ENCODE measurements at regions not wholly inside any gene's neighbourhood (a gene's known extent, or its start where the extent isn't known, plus 50 kb on each side); places are given as distances from the start of the nearest gene placed in this dataset.

DNA sequence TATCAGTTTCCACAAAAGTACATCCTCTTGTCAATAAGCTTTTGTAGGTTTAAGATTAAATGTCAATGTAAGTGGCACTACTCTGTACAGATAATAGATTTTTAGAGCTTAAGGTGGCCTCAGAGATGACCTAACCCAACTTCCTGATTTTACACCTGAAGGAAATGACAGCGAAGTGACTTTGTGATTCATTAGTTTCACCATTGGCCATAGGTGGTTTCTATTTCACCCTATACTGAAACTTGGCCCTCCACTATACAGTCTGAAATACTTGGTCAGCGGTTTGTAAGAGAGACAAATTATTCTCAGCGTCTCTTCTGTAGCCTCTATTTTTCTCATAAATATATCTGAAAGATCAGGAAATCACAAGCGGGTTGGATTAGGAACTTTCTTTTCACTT lies 330.4 kb upstream of the FAM98A start:
- TF ChIP-seq, protein P1, sequence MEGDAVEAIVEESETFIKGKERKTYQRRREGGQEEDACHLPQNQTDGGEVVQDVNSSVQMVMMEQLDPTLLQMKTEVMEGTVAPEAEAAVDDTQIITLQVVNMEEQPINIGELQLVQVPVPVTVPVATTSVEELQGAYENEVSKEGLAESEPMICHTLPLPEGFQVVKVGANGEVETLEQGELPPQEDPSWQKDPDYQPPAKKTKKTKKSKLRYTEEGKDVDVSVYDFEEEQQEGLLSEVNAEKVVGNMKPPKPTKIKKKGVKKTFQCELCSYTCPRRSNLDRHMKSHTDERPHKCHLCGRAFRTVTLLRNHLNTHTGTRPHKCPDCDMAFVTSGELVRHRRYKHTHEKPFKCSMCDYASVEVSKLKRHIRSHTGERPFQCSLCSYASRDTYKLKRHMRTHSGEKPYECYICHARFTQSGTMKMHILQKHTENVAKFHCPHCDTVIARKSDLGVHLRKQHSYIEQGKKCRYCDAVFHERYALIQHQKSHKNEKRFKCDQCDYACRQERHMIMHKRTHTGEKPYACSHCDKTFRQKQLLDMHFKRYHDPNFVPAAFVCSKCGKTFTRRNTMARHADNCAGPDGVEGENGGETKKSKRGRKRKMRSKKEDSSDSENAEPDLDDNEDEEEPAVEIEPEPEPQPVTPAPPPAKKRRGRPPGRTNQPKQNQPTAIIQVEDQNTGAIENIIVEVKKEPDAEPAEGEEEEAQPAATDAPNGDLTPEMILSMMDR (IDR thresholded peaks at IDR 0.05; ENCODE audit: insufficient read depth, low read depth, low read length, missing control alignments), result no peak

DNA sequence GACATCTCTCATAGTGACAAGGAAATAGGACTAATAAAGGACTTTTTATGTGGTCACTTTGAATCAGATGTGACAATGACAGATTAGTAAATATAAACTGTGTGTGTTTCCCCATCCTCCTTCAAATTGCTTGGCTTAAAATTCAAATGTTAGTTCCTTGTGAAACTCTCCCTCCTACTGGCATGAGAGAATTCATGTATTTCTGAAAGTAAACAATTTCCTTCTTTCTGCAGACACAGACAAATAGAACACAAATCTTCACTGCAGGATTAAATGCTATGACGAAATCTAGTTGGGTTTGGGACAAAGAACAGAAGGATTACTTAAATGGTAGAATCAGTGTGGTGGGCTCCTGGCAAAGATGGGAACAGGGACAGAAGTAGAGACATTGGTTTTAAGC lies 328.7 kb upstream of the FAM98A start:
- H3K4me3 ChIP-seq (ENCODE audit: low read length), result no peak overlapping the region
- TF ChIP-seq, protein P1 (IDR thresholded peaks at IDR 0.05; ENCODE audit: insufficient read depth, low read depth, low read length, missing control alignments), result no peak
- DNase-seq (ENCODE audit: low read depth), result no peak

More for the DNA sequence above, 330.4 kb upstream of the FAM98A start:
- H3K4me3 ChIP-seq (ENCODE audit: low read length), result no peak overlapping the region
- no peak for DNase-seq (ENCODE audit: low read depth)

DNA sequence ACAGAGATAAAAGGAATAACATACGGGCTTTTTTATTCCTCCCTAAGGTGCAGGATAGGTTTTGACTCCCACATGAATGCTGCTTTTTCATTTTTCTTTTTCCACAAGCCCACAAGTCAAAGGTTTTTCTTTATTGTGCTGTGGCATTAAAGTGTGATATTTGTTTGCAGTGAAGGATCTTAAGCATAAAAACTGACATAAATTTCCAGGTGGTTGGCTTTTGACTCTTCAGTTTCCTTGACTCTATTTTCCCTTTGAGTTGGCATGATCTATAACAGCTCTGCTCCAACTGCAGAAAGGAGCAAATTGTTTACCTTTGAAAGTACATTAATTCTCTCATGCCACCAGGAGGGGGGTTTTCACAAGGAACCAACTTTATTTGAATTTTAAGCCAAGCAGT lies 326.2 kb upstream of the FAM98A start:
- TF ChIP-seq, protein P1 (IDR thresholded peaks at IDR 0.05; ENCODE audit: insufficient read depth, low read depth, low read length, missing control alignments), result no peak
- H3K4me3 ChIP-seq (ENCODE audit: low read length), result no peak overlapping the region
- no peak for DNase-seq (ENCODE audit: low read depth)

DNA sequence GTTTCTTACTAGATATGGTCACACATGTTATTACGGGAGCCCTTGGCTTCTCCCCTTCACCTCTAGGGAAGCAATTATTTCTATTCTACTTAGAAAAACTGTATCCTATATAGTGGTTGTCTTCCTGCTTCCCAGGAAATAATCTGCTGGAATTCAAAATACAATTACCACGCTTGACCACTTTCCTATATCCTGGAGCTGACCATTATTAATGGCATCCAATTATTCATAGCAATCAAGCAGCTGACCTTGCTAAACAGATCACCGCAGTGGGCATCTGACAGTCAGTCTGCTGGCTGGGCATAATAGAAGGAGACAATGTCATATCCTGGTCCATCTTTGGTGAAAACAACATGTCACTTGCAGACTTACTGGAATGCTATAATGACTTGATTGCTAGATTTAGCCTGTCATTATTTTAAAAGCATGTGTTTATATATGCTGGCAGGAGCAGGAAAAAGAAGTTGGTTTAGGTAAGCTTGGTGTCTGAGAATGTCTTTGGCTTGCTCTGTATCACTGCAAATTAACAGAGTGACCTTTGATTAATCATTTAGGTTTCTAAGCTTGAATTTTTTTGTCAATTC lies 325.6 kb upstream of the FAM98A start:
- TF ChIP-seq, protein P1 (IDR thresholded peaks at IDR 0.05; ENCODE audit: insufficient read depth, low read depth, low read length, missing control alignments), result no peak
- no peak overlapping the region for H3K4me3 ChIP-seq (ENCODE audit: low read length)
- no peak for DNase-seq (ENCODE audit: low read depth)

DNA sequence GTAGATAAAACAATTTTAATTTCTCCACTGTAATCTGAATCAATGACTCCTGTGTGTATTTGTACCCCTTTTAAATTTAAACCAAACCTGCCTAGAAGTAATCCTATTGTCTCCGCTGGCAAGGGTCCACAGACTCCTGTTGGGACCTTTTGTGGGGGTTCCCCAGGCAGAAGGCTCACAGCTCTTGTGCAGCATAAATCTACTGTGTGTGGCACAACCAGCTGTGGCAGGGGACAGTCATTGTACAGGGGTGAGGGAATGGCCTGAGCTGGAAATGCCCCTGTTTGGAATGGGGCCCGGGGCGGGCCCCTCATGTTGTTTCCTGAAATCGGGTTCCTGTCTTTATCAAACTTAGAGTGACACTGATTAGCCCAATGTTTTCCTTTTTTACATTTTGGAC lies 318.2 kb upstream of the FAM98A start:
- no peak overlapping the region for H3K4me3 ChIP-seq (ENCODE audit: low read length)
- no peak for DNase-seq (ENCODE audit: low read depth)
- TF ChIP-seq, protein P1 (IDR thresholded peaks at IDR 0.05; ENCODE audit: insufficient read depth, low read depth, low read length, missing control alignments), result no peak

DNA sequence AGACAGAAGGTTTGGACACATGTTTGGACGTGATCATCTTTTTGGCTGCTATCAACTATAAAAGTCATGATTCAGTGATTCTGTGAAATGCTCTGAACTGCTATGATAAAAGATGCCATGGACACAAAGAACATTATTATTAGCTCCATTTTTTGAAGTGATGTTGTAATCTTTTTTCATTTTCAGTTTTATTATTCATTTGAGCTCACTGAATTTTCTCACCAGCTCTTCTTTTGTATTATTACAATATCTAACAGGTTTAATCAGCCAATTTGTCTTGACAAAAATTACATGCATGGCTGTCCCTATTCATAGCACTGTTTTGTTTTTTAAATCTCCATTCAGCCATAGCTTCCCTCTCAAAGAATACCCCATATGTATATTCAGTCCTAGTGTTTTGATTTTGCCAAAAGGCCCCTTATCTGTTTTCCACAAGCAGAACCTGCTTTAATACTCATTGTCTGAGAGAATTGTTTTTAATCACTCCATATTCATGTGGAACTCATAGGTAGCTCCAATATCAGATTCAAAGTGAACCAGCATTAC lies 314.0 kb upstream of the FAM98A start:
- H3K4me3 ChIP-seq (ENCODE audit: low read length), result no peak overlapping the region
- DNase-seq (ENCODE audit: low read depth), result no peak
- TF ChIP-seq, protein P1 (IDR thresholded peaks at IDR 0.05; ENCODE audit: insufficient read depth, low read depth, low read length, missing control alignments), result no peak

DNA sequence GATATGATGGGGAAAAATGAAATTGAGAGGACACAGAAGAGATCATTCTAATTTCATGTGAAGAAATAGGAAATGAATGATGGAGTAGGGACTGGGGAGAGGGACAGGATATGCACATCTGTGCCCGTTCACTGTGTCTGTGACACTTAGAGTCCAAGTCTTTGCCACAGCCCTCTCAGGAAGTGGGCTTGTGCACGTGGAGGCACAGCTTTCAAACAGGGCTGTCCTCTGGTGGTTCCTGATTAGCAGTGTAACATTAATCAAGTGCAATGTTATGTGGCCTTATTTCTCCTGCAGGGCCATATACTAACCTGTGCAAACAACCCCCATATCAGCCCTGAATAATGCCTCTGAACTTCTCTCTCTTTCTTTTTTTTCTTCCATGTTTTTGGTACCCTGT lies 312.2 kb upstream of the FAM98A start:
- TF ChIP-seq, protein P1 (IDR thresholded peaks at IDR 0.05; ENCODE audit: insufficient read depth, low read depth, low read length, missing control alignments), result no peak

More for the DNA sequence above, 312.2 kb upstream of the FAM98A start:
- no peak overlapping the region for H3K4me3 ChIP-seq (ENCODE audit: low read length)
- no peak for DNase-seq (ENCODE audit: low read depth)
